ENCODE measurements at regions not wholly inside any gene's neighbourhood (a gene's known extent, or its start where the extent isn't known, plus 50 kb on each side); places are given as distances from the start of the nearest gene placed in this dataset.

GRCh38 chr9:17994695-17995425 is 416.0 kb downstream of the SH3GL2 start:
- TF ChIP-seq POLR2AphosphoS5 (IDR thresholded peaks at IDR 0.05; ENCODE audit: low read depth, low read length) (no peak), PAX5 (IDR thresholded peaks at IDR 0.05; ENCODE audit: insufficient read depth, low read length, severe bottlenecking) (no peak), POLR2A (IDR thresholded peaks at IDR 0.05; ENCODE audit: low read depth, low read length) (no peak), TAF1 (IDR thresholded peaks at IDR 0.05; ENCODE audit: low read depth, low read length) (no peak), SPI1 (IDR thresholded peaks at IDR 0.05; ENCODE audit: low read depth, low read length) (no peak)
